ENCODE measurements at regions not wholly inside any gene's neighbourhood (a gene's known extent, or its start where the extent isn't known, plus 50 kb on each side); places are given as distances from the start of the nearest gene placed in this dataset.
A peak's percentile ranks its signal among the peaks of the same experiment; 100 is the strongest.

- no peak for TF ChIP-seq EZH2phosphoT487 (IDR thresholded peaks at IDR 0.05; ENCODE audit: borderline replicate concordance, low read length)
- TF ChIP-seq, protein P1, sequence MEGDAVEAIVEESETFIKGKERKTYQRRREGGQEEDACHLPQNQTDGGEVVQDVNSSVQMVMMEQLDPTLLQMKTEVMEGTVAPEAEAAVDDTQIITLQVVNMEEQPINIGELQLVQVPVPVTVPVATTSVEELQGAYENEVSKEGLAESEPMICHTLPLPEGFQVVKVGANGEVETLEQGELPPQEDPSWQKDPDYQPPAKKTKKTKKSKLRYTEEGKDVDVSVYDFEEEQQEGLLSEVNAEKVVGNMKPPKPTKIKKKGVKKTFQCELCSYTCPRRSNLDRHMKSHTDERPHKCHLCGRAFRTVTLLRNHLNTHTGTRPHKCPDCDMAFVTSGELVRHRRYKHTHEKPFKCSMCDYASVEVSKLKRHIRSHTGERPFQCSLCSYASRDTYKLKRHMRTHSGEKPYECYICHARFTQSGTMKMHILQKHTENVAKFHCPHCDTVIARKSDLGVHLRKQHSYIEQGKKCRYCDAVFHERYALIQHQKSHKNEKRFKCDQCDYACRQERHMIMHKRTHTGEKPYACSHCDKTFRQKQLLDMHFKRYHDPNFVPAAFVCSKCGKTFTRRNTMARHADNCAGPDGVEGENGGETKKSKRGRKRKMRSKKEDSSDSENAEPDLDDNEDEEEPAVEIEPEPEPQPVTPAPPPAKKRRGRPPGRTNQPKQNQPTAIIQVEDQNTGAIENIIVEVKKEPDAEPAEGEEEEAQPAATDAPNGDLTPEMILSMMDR (IDR thresholded peaks at IDR 0.05; ENCODE audit: low read depth, low read length, poor library complexity, severe bottlenecking): no peak
- no peaks in the 10 kb centered on the region for H4K20me1 ChIP-seq (ENCODE audit: control insufficient read depth, insufficient read depth, low read depth, low read length)
- no peak overlapping the region for H3K4me2 ChIP-seq (ENCODE audit: low read length)
- H3K9me3 ChIP-seq (ENCODE audit: control insufficient read depth, insufficient read depth, low read length): no peaks in the 10 kb centered on the region
- H3K27me3 ChIP-seq (ENCODE audit: control insufficient read depth, low read length): no peaks in the 10 kb centered on the region
- H3K27ac ChIP-seq (ENCODE audit: low read depth, low read length): no peak overlapping the region
- H3K4me1 ChIP-seq (ENCODE audit: control insufficient read depth, low read length): no peaks in the 10 kb centered on the region
- H3K36me3 ChIP-seq (ENCODE audit: control insufficient read depth, low read length): no peaks in the 10 kb centered on the region
- no peaks in the 10 kb centered on the region for H3K9me2 ChIP-seq (replicated peaks; ENCODE audit: control insufficient read depth, low read length)
- H3K79me2 ChIP-seq (ENCODE audit: control insufficient read depth, low read length): no peaks in the 10 kb centered on the region
- H3F3A ChIP-seq (ENCODE audit: control insufficient read depth, insufficient read depth): no peaks in the 10 kb centered on the region
- H3K4me3 ChIP-seq (ENCODE audit: low read length): no peak overlapping the region
Observed at GRCh38 chr3:84066915-84067314, 891.9 kb upstream of the CADM2 start.

DNA sequence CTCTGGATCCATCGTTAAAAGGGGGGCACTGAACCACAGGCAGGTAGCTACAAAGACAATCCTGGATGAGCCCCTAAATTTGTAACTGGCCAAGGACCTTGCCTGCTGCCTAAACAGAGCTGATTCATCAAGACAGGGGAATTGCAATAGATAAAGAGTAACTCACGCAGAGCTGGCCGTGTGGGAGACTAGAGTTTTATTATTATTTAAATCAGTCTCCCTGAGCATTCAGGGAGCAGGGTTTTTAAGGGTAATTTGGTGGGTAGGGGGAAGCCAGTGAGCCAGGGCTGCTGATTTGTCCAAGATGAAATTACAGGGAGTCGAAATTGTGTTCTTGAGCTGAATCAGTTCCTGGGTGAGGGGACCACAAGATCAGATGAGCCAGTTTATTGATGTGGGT is 885.1 kb upstream of the CADM2 start:
- H3K27ac ChIP-seq (ENCODE audit: low read depth, low read length): no peak overlapping the region
- no peaks in the 10 kb centered on the region for H4K20me1 ChIP-seq (ENCODE audit: control insufficient read depth, insufficient read depth, low read depth, low read length)
- no peaks in the 10 kb centered on the region for H3F3A ChIP-seq (ENCODE audit: control insufficient read depth, insufficient read depth)
- no peaks in the 10 kb centered on the region for H3K9me3 ChIP-seq (ENCODE audit: control insufficient read depth, insufficient read depth, low read length)
- TF ChIP-seq, protein P1 (IDR thresholded peaks at IDR 0.05; ENCODE audit: low read depth, low read length, poor library complexity, severe bottlenecking): no peak
- no peak for TF ChIP-seq EZH2phosphoT487 (IDR thresholded peaks at IDR 0.05; ENCODE audit: borderline replicate concordance, low read length)
- no peaks in the 10 kb centered on the region for H3K27me3 ChIP-seq (ENCODE audit: control insufficient read depth, low read length)
- no peaks in the 10 kb centered on the region for H3K79me2 ChIP-seq (ENCODE audit: control insufficient read depth, low read length)
- no peak overlapping the region for H3K4me2 ChIP-seq (ENCODE audit: low read length)
- no peak overlapping the region for H3K4me3 ChIP-seq (ENCODE audit: low read length)
- no peaks in the 10 kb centered on the region for H3K4me1 ChIP-seq (ENCODE audit: control insufficient read depth, low read length)
- no peaks in the 10 kb centered on the region for H3K36me3 ChIP-seq (ENCODE audit: control insufficient read depth, low read length)
- H3K9me2 ChIP-seq (replicated peaks; ENCODE audit: control insufficient read depth, low read length): no peaks in the 10 kb centered on the region

- Histone ChIP-seq H3K27me3 (ENCODE audit: control insufficient read depth, low read length) (no peaks in the 10 kb centered on the region), H3F3A (ENCODE audit: control insufficient read depth, insufficient read depth) (no peaks in the 10 kb centered on the region), H3K27ac (ENCODE audit: low read depth, low read length) (no peak overlapping the region), H3K9me3 (ENCODE audit: control insufficient read depth, insufficient read depth, low read length) (no peaks in the 10 kb centered on the region), H3K36me3 (ENCODE audit: control insufficient read depth, low read length) (no peaks in the 10 kb centered on the region), H3K9me2 (replicated peaks; ENCODE audit: control insufficient read depth, low read length) (no peaks in the 10 kb centered on the region), H4K20me1 (ENCODE audit: control insufficient read depth, insufficient read depth, low read depth, low read length) (no peaks in the 10 kb centered on the region), H3K4me2 (ENCODE audit: low read length) (no peak overlapping the region), H3K4me1 (ENCODE audit: control insufficient read depth, low read length) (no peaks in the 10 kb centered on the region), H3K79me2 (ENCODE audit: control insufficient read depth, low read length) (no peaks in the 10 kb centered on the region), H3K4me3 (ENCODE audit: low read length) (no peak overlapping the region)
- TF ChIP-seq, protein P1 (IDR thresholded peaks at IDR 0.05; ENCODE audit: low read depth, low read length, poor library complexity, severe bottlenecking): no peak
- no peak for TF ChIP-seq EZH2phosphoT487 (IDR thresholded peaks at IDR 0.05; ENCODE audit: borderline replicate concordance, low read length)
Observed at GRCh38 chr3:84074767-84075166, 884.0 kb upstream of the CADM2 start.

DNA sequence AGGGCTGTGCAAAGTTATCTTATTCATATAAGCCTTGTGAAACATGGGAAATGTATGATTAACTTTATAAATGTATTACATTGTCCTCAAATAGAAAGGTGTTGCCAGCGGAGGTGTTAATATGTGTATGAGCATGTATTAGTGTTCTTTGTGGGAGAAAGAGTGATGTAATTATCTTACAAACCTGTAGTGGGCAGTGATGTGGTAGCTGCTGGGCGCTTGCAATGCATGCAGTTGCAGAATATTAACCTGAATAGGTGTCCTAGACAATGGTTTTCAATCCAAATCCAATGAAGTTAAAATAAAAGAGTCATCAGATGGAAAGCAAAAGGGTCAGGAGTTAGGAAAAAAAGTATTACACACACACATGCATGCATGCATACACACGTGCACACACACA is 881.3 kb upstream of the CADM2 start:
- H3K36me3 ChIP-seq (ENCODE audit: control insufficient read depth, low read length): no peaks in the 10 kb centered on the region
- H3K27ac ChIP-seq (ENCODE audit: low read depth, low read length): no peak overlapping the region
- H3F3A ChIP-seq (ENCODE audit: control insufficient read depth, insufficient read depth): no peaks in the 10 kb centered on the region
- H3K27me3 ChIP-seq (ENCODE audit: control insufficient read depth, low read length): no peaks in the 10 kb centered on the region
- no peak for TF ChIP-seq EZH2phosphoT487 (IDR thresholded peaks at IDR 0.05; ENCODE audit: borderline replicate concordance, low read length)
- TF ChIP-seq, protein P1 (IDR thresholded peaks at IDR 0.05; ENCODE audit: low read depth, low read length, poor library complexity, severe bottlenecking): peak; percentile 41
- no peak overlapping the region for H3K4me2 ChIP-seq (ENCODE audit: low read length)
- H3K79me2 ChIP-seq (ENCODE audit: control insufficient read depth, low read length): no peaks in the 10 kb centered on the region
- H3K4me1 ChIP-seq (ENCODE audit: control insufficient read depth, low read length): no peaks in the 10 kb centered on the region
- H4K20me1 ChIP-seq (ENCODE audit: control insufficient read depth, insufficient read depth, low read depth, low read length): no peaks in the 10 kb centered on the region
- H3K9me2 ChIP-seq (replicated peaks; ENCODE audit: control insufficient read depth, low read length): no peaks in the 10 kb centered on the region
- H3K9me3 ChIP-seq (ENCODE audit: control insufficient read depth, insufficient read depth, low read length): no peaks in the 10 kb centered on the region
- no peak overlapping the region for H3K4me3 ChIP-seq (ENCODE audit: low read length)

Measured in DOHH2 (cell line).